Gastrocnemius medialis (tissue), 4 donors: ENCODE measurements at regions not wholly inside any gene's neighbourhood (a gene's known extent, or its start where the extent isn't known, plus 50 kb on each side); places are given as distances from the start of the nearest gene placed in this dataset.

ENCODE experiments used
- CTCF ChIP-seq, 5 experiments: fragments of 450-650 bp in 3 of 5; fragments of 200-600 bp in 2 of 5; sonication (generic) in 2 of 5; IDR thresholded peaks in 4 of 5; conservative IDR thresholded peaks in 1 of 5; 1 replicate in 4 of 5; 2 replicates in 1 of 5; pipeline ENCODE4 v1.5.1; 2016 to 2019; ENCODE audit warnings: antibody characterized with exemption in 5 of 5, mild to moderate bottlenecking in 3 of 5, moderate library complexity in 3 of 5
- POLR2A ChIP-seq, 2 donors: fragments of 450-650 bp; IDR thresholded peaks; one replicate each; pipeline ENCODE4 v1.6.1; 2017; ENCODE audit warnings: antibody characterized with exemption in 2 of 2, mild to moderate bottlenecking in 2 of 2, moderate library complexity in 2 of 2

- TF ChIP-seq CTCF (IDR thresholded peaks at IDR 0.05 in 4 of 5, conservative IDR thresholded peaks at IDR 0.05 in 1 of 5) = no peak
- TF ChIP-seq POLR2A (IDR thresholded peaks at IDR 0.05) = no peak
Observed at GRCh38 chr4:186825069-186825468, 101.4 kb upstream of the FAT1 start.
